Tibial nerve (tissue), 4 donors: ENCODE measurements at regions not wholly inside any gene's neighbourhood (a gene's known extent, or its start where the extent isn't known, plus 50 kb on each side); places are given as distances from the start of the nearest gene placed in this dataset.

Experiments used
- CTCF ChIP-seq, 5 experiments: fragments of 200-600 bp in 3 of 5; fragments of 450-650 bp in 2 of 5; sonication (generic) in 3 of 5; IDR thresholded peaks; one replicate each; pipeline ENCODE4 v1.5.1; 2016 to 2019; ENCODE audit warnings: antibody characterized with exemption in 5 of 5, mild to moderate bottlenecking in 3 of 5, moderate library complexity in 2 of 5
- EP300 ChIP-seq, 2 donors: sonication (generic); formaldehyde crosslinking; IDR thresholded peaks; one replicate each; pipeline ENCODE4 v1.6.1; 2017; ENCODE audit warnings: antibody characterized with exemption in 2 of 2, mild to moderate bottlenecking in 1 of 2

- TF ChIP-seq EP300 (IDR thresholded peaks at IDR 0.05) (no peak), CTCF (IDR thresholded peaks at IDR 0.05) (no peak)
Measured at GRCh38 chr14:106304271-106304670, 777.9 kb downstream of the TMEM121 start.
